ENCODE measurements at regions not wholly inside any gene's neighbourhood (a gene's known extent, or its start where the extent isn't known, plus 50 kb on each side); places are given as distances from the start of the nearest gene placed in this dataset.

- FAIRE-seq: no peak
- Histone ChIP-seq H3K36me3 (ENCODE audit: control insufficient read depth in 3 of 3, insufficient read depth in 2 of 3, low read depth in 1 of 3, low read length in 3 of 3) (no peaks in the 10 kb centered on the region), H3K4me3 (ENCODE audit: low read depth in 1 of 3, low read length in 3 of 3) (no peak overlapping the region), H3K27ac (ENCODE audit: low read depth in 1 of 3, low read length in 2 of 3) (no peak overlapping the region), H3K9me3 (ENCODE audit: control insufficient read depth in 2 of 2, insufficient read depth in 1 of 2, low read depth in 1 of 2, low read length in 1 of 2) (no peaks in the 10 kb centered on the region), H3K27me3 (ENCODE audit: control insufficient read depth in 3 of 3, insufficient read depth in 3 of 3, low read length in 3 of 3) (no peaks in the 10 kb centered on the region), H3K4me1 (ENCODE audit: control insufficient read depth in 3 of 3, insufficient read depth in 2 of 3, low read depth in 1 of 3, low read length in 2 of 3) (no peaks in the 10 kb centered on the region)
- no peak for DNase-seq
- WGBS, 3 donors: 51 to 82% (median 69%) methylated on average over 2 of the region's 2 CpGs
Measured at GRCh38 chr17:72004011-72004427, 116.8 kb upstream of the SOX9 start.

- 81 to 88% (median 88%) methylated on average over 10 of the region's 10 CpGs for WGBS, 3 donors
- no peaks in the 10 kb centered on the region for H3K27me3 ChIP-seq (ENCODE audit: control insufficient read depth in 3 of 3, insufficient read depth in 3 of 3, low read length in 3 of 3)
- DNase-seq (no peak), FAIRE-seq (no peak)
- no peak overlapping the region for H3K27ac ChIP-seq (ENCODE audit: low read depth in 1 of 3, low read length in 2 of 3)
- H3K4me1 ChIP-seq (ENCODE audit: control insufficient read depth in 3 of 3, insufficient read depth in 2 of 3, low read depth in 1 of 3, low read length in 2 of 3): no peaks in the 10 kb centered on the region
- H3K9me3 ChIP-seq (ENCODE audit: control insufficient read depth in 2 of 2, insufficient read depth in 1 of 2, low read depth in 1 of 2, low read length in 1 of 2): no peaks in the 10 kb centered on the region
- H3K4me3 ChIP-seq (ENCODE audit: low read depth in 1 of 3, low read length in 3 of 3): no peak overlapping the region
- no peaks in the 10 kb centered on the region for H3K36me3 ChIP-seq (ENCODE audit: control insufficient read depth in 3 of 3, insufficient read depth in 2 of 3, low read depth in 1 of 3, low read length in 3 of 3)
Measured at GRCh38 chr17:72004611-72005331, 116.0 kb upstream of the SOX9 start.

- FAIRE-seq: no peak
- no peaks in the 10 kb centered on the region for H3K36me3 ChIP-seq (ENCODE audit: control insufficient read depth in 3 of 3, insufficient read depth in 2 of 3, low read depth in 1 of 3, low read length in 3 of 3)
- DNase-seq: no peak
- no peaks in the 10 kb centered on the region for H3K4me1 ChIP-seq (ENCODE audit: control insufficient read depth in 3 of 3, insufficient read depth in 2 of 3, low read depth in 1 of 3, low read length in 2 of 3)
- H3K4me3 ChIP-seq (ENCODE audit: low read depth in 1 of 3, low read length in 3 of 3): no peak overlapping the region
- no peaks in the 10 kb centered on the region for H3K9me3 ChIP-seq (ENCODE audit: control insufficient read depth in 2 of 2, insufficient read depth in 1 of 2, low read depth in 1 of 2, low read length in 1 of 2)
- 71 to 87% (median 79%) methylated on average over 6 of the region's 6 CpGs for WGBS, 3 donors
- H3K27ac ChIP-seq (ENCODE audit: low read depth in 1 of 3, low read length in 2 of 3): no peak overlapping the region
- H3K27me3 ChIP-seq (ENCODE audit: control insufficient read depth in 3 of 3, insufficient read depth in 3 of 3, low read length in 3 of 3): no peaks in the 10 kb centered on the region
Measured at GRCh38 chr17:72005332-72006163, 115.3 kb upstream of the SOX9 start.

GRCh38 chr17:72008236-72008876, 112.5 kb upstream of the SOX9 start:
- FAIRE-seq (no peak), DNase-seq (no peak)
- no peak overlapping the region for H3K27ac ChIP-seq (ENCODE audit: low read depth in 1 of 3, low read length in 2 of 3)
- H3K9me3 ChIP-seq (ENCODE audit: control insufficient read depth in 2 of 2, insufficient read depth in 1 of 2, low read depth in 1 of 2, low read length in 1 of 2): no peaks in the 10 kb centered on the region
- H3K4me3 ChIP-seq (ENCODE audit: low read depth in 1 of 3, low read length in 3 of 3): no peak overlapping the region
- H3K36me3 ChIP-seq (ENCODE audit: control insufficient read depth in 3 of 3, insufficient read depth in 2 of 3, low read depth in 1 of 3, low read length in 3 of 3): no peaks in the 10 kb centered on the region
- no peaks in the 10 kb centered on the region for H3K4me1 ChIP-seq (ENCODE audit: control insufficient read depth in 3 of 3, insufficient read depth in 2 of 3, low read depth in 1 of 3, low read length in 2 of 3)
- no peaks in the 10 kb centered on the region for H3K27me3 ChIP-seq (ENCODE audit: control insufficient read depth in 3 of 3, insufficient read depth in 3 of 3, low read length in 3 of 3)
- 44 to 62% (median 52%) methylated on average over 5 of the region's 5 CpGs for WGBS, 3 donors

GRCh38 chr17:72011561-72011960, 109.3 kb upstream of the SOX9 start:
- DNase-seq (no peak), FAIRE-seq (no peak)
- Histone ChIP-seq H3K4me1 (ENCODE audit: control insufficient read depth in 3 of 3, insufficient read depth in 2 of 3, low read depth in 1 of 3, low read length in 2 of 3) (no peaks in the 10 kb centered on the region), H3K36me3 (ENCODE audit: control insufficient read depth in 3 of 3, insufficient read depth in 2 of 3, low read depth in 1 of 3, low read length in 3 of 3) (no peaks in the 10 kb centered on the region), H3K27ac (ENCODE audit: low read depth in 1 of 3, low read length in 2 of 3) (no peak overlapping the region), H3K4me3 (ENCODE audit: low read depth in 1 of 3, low read length in 3 of 3) (no peak overlapping the region), H3K9me3 (ENCODE audit: control insufficient read depth in 2 of 2, insufficient read depth in 1 of 2, low read depth in 1 of 2, low read length in 1 of 2) (no peaks in the 10 kb centered on the region), H3K27me3 (ENCODE audit: control insufficient read depth in 3 of 3, insufficient read depth in 3 of 3, low read length in 3 of 3) (no peaks in the 10 kb centered on the region)
- WGBS, 3 donors: 88 to 91% (median 88%) methylated on average over 1 of the region's 1 CpG

- 89 to 91% (median 91%) methylated on average over 3 of the region's 3 CpGs for WGBS, 3 donors
Measured at GRCh38 chr17:72021417-72022041, 99.3 kb upstream of the SOX9 start.

GRCh38 chr17:72022328-72023275, 98.2 kb upstream of the SOX9 start:
- Histone ChIP-seq H3K36me3 (ENCODE audit: control insufficient read depth in 3 of 3, insufficient read depth in 2 of 3, low read depth in 1 of 3, low read length in 3 of 3) (no peaks in the 10 kb centered on the region), H3K27me3 (ENCODE audit: control insufficient read depth in 3 of 3, insufficient read depth in 3 of 3, low read length in 3 of 3) (peaks cover 0 to 12% (median 0%) of the 10 kb centered on the region in 3 donors), H3K4me3 (ENCODE audit: low read depth in 1 of 3, low read length in 3 of 3) (no peak overlapping the region), H3K27ac (ENCODE audit: low read depth in 1 of 3, low read length in 2 of 3) (no peak overlapping the region), H3K4me1 (ENCODE audit: control insufficient read depth in 3 of 3, insufficient read depth in 2 of 3, low read depth in 1 of 3, low read length in 2 of 3) (no peaks in the 10 kb centered on the region), H3K9me3 (ENCODE audit: control insufficient read depth in 2 of 2, insufficient read depth in 1 of 2, low read depth in 1 of 2, low read length in 1 of 2) (no peaks in the 10 kb centered on the region)
- FAIRE-seq: no peak
- DNase-seq: no peak
- 70 to 87% (median 76%) methylated on average over 6 of the region's 6 CpGs for WGBS, 3 donors

More at GRCh38 chr17:72021417-72022041, 99.3 kb upstream of the SOX9 start:
- Histone ChIP-seq H3K9me3 (ENCODE audit: control insufficient read depth in 2 of 2, insufficient read depth in 1 of 2, low read depth in 1 of 2, low read length in 1 of 2) (no peaks in the 10 kb centered on the region), H3K4me3 (ENCODE audit: low read depth in 1 of 3, low read length in 3 of 3) (no peak overlapping the region), H3K4me1 (ENCODE audit: control insufficient read depth in 3 of 3, insufficient read depth in 2 of 3, low read depth in 1 of 3, low read length in 2 of 3) (no peaks in the 10 kb centered on the region), H3K27me3 (ENCODE audit: control insufficient read depth in 3 of 3, insufficient read depth in 3 of 3, low read length in 3 of 3) (peaks cover 0 to 10% (median 0%) of the 10 kb centered on the region in 3 donors), H3K27ac (ENCODE audit: low read depth in 1 of 3, low read length in 2 of 3) (no peak overlapping the region), H3K36me3 (ENCODE audit: control insufficient read depth in 3 of 3, insufficient read depth in 2 of 3, low read depth in 1 of 3, low read length in 3 of 3) (no peaks in the 10 kb centered on the region)
- DNase-seq (no peak), FAIRE-seq (no peak)
